SK-N-MC (cell line): ENCODE measurements at regions not wholly inside any gene's neighbourhood (a gene's known extent, or its start where the extent isn't known, plus 50 kb on each side); places are given as distances from the start of the nearest gene placed in this dataset.

Experiments used
- EZH2 ChIP-seq: fragments of 200-600 bp; sonication (generic); IDR thresholded peaks from one replicate; pipeline ENCODE4 v1.6.1; 2017; ENCODE audit warnings: antibody characterized with exemption
- POLR2AphosphoS5 ChIP-seq: IDR thresholded peaks from 2 replicates; pipeline ENCODE4 v1.6.1; 2012; ENCODE audit warnings: mild to moderate bottlenecking, low read depth, low read length, borderline replicate concordance

- TF ChIP-seq EZH2: no peak
- no peak for TF ChIP-seq POLR2AphosphoS5
These were observed 322.7 kb downstream of the CRPPA start for GRCh38 chr7:16098585-16099179.
